ENCODE measurements at regions not wholly inside any gene's neighbourhood (a gene's known extent, or its start where the extent isn't known, plus 50 kb on each side); places are given as distances from the start of the nearest gene placed in this dataset.

DNA sequence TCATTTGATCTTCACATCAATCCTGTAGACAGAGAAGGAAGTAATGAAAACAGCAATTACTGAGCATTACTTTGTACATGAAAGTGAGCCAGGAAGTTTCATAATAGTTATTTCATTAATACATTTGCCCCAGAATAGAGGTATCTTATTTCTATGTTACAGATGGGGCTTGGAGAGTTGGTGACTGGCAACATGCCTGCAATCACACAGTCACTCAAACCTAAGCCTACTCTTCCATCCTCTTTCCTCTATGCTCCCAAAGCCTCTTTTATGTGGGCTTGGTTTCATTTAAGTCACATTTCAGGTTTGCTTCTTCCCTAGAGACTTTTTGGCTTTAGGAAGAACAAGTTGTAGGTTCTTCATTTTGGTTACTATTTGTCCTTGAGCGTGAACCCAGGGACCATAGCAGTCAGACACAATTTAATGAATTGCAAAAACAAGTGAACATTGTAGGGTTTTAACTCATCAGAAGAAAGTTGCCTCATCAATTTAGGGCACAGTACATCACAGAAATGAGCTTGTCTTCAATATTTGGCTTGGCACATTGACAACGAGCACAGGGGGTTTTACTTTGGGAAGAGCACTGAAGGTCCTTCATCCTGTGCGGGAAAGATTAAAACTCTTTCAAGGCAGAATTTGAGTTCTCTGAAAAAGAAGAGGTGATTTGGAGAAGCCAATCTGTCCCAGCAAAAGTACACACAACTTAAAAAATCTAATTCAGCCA lies 381.1 kb downstream of the TMEM38B start:
- ATAC-seq (replicated peaks in 1 of 4) (no peak), DNase-seq (no peak)
- Histone ChIP-seq H3K4me1 (ENCODE audit: control insufficient read depth in 1 of 2, extremely low read depth in 1 of 2, insufficient read depth in 2 of 2, low read length in 2 of 2) (no peaks in the 10 kb centered on the region), H3K27ac (ENCODE audit: low read length) (no peak overlapping the region), H3K36me3 (ENCODE audit: control insufficient read depth in 2 of 2, extremely low read depth in 1 of 2, insufficient read depth in 1 of 2, low read length in 1 of 2) (no peaks in the 10 kb centered on the region), H3K27me3 (replicated peaks in 1 of 2; ENCODE audit: control insufficient read depth in 2 of 2, extremely low read depth in 1 of 2, insufficient read depth in 2 of 2, low read length in 1 of 2) (no peaks in the 10 kb centered on the region), H3K4me3 (ENCODE audit: control insufficient read depth in 1 of 2, extremely low read depth in 1 of 2, low read length in 1 of 2) (no peak overlapping the region), H3K9me3 (no peaks in the 10 kb centered on the region)
- POLR2A ChIA-PET: no interaction called here
- no peaks in the 10 kb centered on the region for H3K36me3 Mint-ChIP-seq
- peaks cover 0 to 7% of the 10 kb centered on the region in 2 donors for H3K27me3 Mint-ChIP-seq
- H3K9me3 Mint-ChIP-seq: peaks cover 0 to 9% (median 4%) of the 10 kb centered on the region in 3 donors
- H3K27ac Mint-ChIP-seq: no peak overlapping the region
- WGBS (ENCODE audit: insufficient coverage): 67% methylated on average over 1 of the region's 3 CpGs
- CTCF ChIA-PET: no interaction called here
- H3K4me1 Mint-ChIP-seq: no peaks in the 10 kb centered on the region
- no peak overlapping the region for H3K4me3 Mint-ChIP-seq

DNA sequence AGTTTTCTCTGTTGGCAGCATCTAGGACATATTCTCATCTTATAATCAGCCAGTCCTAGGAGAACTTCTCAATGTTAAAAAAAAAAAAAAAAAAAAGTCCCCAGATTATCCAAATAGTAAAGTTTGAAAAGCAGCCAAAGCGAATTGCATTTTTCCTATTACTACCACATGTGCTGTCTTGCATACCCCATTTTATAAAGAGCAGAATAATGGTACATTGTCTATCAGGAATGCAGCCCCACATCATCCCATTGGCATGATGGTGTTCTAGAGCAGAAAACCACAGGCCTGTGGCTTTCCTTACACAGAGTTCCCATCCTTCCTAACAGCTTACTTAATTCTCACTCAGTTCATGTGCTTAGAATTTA lies 381.6 kb downstream of the TMEM38B start:
- no CpG with 5 or more reads among the region's 1 CpG for WGBS (ENCODE audit: insufficient coverage)
- no peaks in the 10 kb centered on the region for H3K4me1 Mint-ChIP-seq

DNA sequence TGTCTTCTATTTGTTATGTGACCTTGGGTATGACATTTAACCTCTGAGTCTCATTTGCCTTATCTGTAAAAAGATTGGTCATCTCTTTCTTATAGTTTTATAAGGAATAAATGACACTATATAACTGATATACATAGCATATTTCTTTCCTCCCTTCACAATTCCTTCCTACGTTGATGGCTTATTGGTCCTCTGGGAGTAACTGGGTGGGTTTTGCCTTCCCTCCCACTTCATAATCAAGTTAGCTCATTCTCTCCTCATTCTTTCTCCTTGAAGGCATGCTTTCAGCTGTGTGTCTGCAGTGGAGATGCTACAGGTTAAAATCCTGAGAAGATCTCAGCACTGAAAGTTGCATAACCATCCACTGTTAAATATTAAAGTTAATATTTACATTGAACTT lies 382.4 kb downstream of the TMEM38B start:
- Mint-ChIP-seq H3K27me3 (peaks cover 0 to 7% of the 10 kb centered on the region in 2 donors), H3K9me3 (peaks cover 0 to 9% (median 4%) of the 10 kb centered on the region in 3 donors), H3K4me3 (no peak overlapping the region), H3K36me3 (no peaks in the 10 kb centered on the region), H3K27ac (no peak overlapping the region), H3K4me1 (no peaks in the 10 kb centered on the region)
- no peaks in the 10 kb centered on the region for H3K36me3 ChIP-seq (ENCODE audit: control insufficient read depth in 2 of 2, extremely low read depth in 1 of 2, insufficient read depth in 1 of 2, low read length in 1 of 2)
- no peak for DNase-seq
- H3K4me1 ChIP-seq (ENCODE audit: control insufficient read depth in 1 of 2, extremely low read depth in 1 of 2, insufficient read depth in 2 of 2, low read length in 2 of 2): no peaks in the 10 kb centered on the region
- POLR2A ChIA-PET: interaction anchor here in 1 of 2 donors (0.7 kb wide), 1 partner anchor 645 kb away, joined by 4 read pairs; no protein-coding TSS in a partner anchor
- no peaks in the 10 kb centered on the region for H3K9me3 ChIP-seq
- WGBS (ENCODE audit: insufficient coverage): no CpG with 5 or more reads among the region's 1 CpG
- CTCF ChIA-PET: no interaction called here
- no peak for ATAC-seq (replicated peaks in 1 of 4)
- no peak overlapping the region for H3K4me3 ChIP-seq (ENCODE audit: control insufficient read depth in 1 of 2, extremely low read depth in 1 of 2, low read length in 1 of 2)
- no peaks in the 10 kb centered on the region for H3K27me3 ChIP-seq (replicated peaks in 1 of 2; ENCODE audit: control insufficient read depth in 2 of 2, extremely low read depth in 1 of 2, insufficient read depth in 2 of 2, low read length in 1 of 2)
- H3K27ac ChIP-seq (ENCODE audit: low read length): no peak overlapping the region

More for the DNA sequence above, 381.6 kb downstream of the TMEM38B start:
- H3K27ac Mint-ChIP-seq: no peak overlapping the region
- no peaks in the 10 kb centered on the region for H3K36me3 Mint-ChIP-seq
- no peak overlapping the region for H3K27ac ChIP-seq (ENCODE audit: low read length)
- ChIA-PET CTCF (no interaction called here), POLR2A (no interaction called here)
- DNase-seq (no peak), ATAC-seq (replicated peaks in 1 of 4) (no peak)
- peaks cover 0 to 9% (median 4%) of the 10 kb centered on the region in 3 donors for H3K9me3 Mint-ChIP-seq
- H3K27me3 Mint-ChIP-seq: peaks cover 0 to 7% of the 10 kb centered on the region in 2 donors
- no peaks in the 10 kb centered on the region for H3K36me3 ChIP-seq (ENCODE audit: control insufficient read depth in 2 of 2, extremely low read depth in 1 of 2, insufficient read depth in 1 of 2, low read length in 1 of 2)
- H3K4me3 Mint-ChIP-seq: no peak overlapping the region
- no peaks in the 10 kb centered on the region for H3K27me3 ChIP-seq (replicated peaks in 1 of 2; ENCODE audit: control insufficient read depth in 2 of 2, extremely low read depth in 1 of 2, insufficient read depth in 2 of 2, low read length in 1 of 2)
- no peaks in the 10 kb centered on the region for H3K9me3 ChIP-seq
- H3K4me3 ChIP-seq (ENCODE audit: control insufficient read depth in 1 of 2, extremely low read depth in 1 of 2, low read length in 1 of 2): no peak overlapping the region
- H3K4me1 ChIP-seq (ENCODE audit: control insufficient read depth in 1 of 2, extremely low read depth in 1 of 2, insufficient read depth in 2 of 2, low read length in 2 of 2): no peaks in the 10 kb centered on the region

DNA sequence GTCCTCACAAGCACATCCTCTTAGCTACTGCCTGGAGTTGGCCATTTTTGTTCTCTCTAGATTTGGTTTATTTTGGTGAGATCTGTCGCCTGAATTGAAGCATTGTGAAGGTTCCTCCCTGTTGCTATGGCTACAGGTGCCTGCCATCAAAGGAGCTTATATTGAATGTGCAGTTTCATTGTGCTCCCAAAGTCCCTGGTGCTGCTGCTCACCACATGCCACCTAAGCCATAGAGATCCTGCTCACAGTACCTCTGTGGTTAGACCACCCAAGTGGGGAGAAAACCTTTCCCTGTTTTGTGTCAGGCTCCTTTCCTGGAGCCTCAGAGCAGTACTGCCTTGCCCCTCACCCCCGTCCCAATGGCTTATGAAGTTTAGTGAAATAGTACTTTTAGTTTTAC lies 383.4 kb downstream of the TMEM38B start:
- Histone ChIP-seq H3K4me3 (ENCODE audit: control insufficient read depth in 1 of 2, extremely low read depth in 1 of 2, low read length in 1 of 2) (no peak overlapping the region), H3K9me3 (no peaks in the 10 kb centered on the region), H3K27me3 (replicated peaks in 1 of 2; ENCODE audit: control insufficient read depth in 2 of 2, extremely low read depth in 1 of 2, insufficient read depth in 2 of 2, low read length in 1 of 2) (no peaks in the 10 kb centered on the region), H3K27ac (ENCODE audit: low read length) (no peak overlapping the region), H3K36me3 (ENCODE audit: control insufficient read depth in 2 of 2, extremely low read depth in 1 of 2, insufficient read depth in 1 of 2, low read length in 1 of 2) (no peaks in the 10 kb centered on the region), H3K4me1 (ENCODE audit: control insufficient read depth in 1 of 2, extremely low read depth in 1 of 2, insufficient read depth in 2 of 2, low read length in 2 of 2) (no peaks in the 10 kb centered on the region)
- Mint-ChIP-seq H3K27me3 (peaks cover 0 to 7% of the 10 kb centered on the region in 2 donors), H3K27ac (no peak overlapping the region), H3K36me3 (no peaks in the 10 kb centered on the region), H3K4me3 (no peak overlapping the region), H3K9me3 (peaks cover 3 to 9% (median 4%) of the 10 kb centered on the region in 3 donors), H3K4me1 (no peaks in the 10 kb centered on the region)
- ATAC-seq (replicated peaks in 1 of 4): no peak
- WGBS (ENCODE audit: insufficient coverage): no CpG with 5 or more reads among the region's 2 CpGs
- no peak for DNase-seq
- CTCF ChIA-PET: no interaction called here
- POLR2A ChIA-PET: interaction anchor here in 1 of 2 donors (0.6 kb wide), 1 partner anchor 562 kb away, joined by 10 read pairs; no protein-coding TSS in a partner anchor

DNA sequence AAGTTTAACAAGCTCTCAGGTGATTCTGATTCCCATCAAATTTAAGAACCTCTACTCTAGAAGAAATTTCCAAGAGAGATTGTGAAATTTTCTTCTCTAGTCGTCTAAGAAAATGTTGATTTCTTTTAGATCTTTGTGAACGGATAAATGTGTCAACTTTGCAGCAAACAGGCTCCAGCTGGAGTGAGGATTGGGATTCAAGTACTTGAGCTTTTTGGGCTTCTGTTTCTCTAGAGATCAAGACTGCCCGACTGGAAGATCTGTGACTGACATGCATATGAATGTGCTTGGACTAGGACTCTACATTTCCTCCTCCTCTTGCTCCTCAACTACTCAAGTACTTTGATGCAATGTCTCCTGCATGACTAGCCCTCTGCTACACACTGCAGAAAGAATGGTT lies 388.3 kb downstream of the TMEM38B start:
- CTCF ChIA-PET: interaction anchor here in 1 of 2 donors (0.6 kb wide), 1 partner anchor 750 kb away, joined by 5 read pairs; no protein-coding TSS in a partner anchor
- no peaks in the 10 kb centered on the region for H3K36me3 ChIP-seq (ENCODE audit: control insufficient read depth in 2 of 2, extremely low read depth in 1 of 2, insufficient read depth in 1 of 2, low read length in 1 of 2)
- Mint-ChIP-seq H3K27me3 (no peaks in the 10 kb centered on the region), H3K36me3 (no peaks in the 10 kb centered on the region), H3K4me1 (no peaks in the 10 kb centered on the region), H3K4me3 (no peak overlapping the region), H3K9me3 (peaks cover 0 to 8% (median 5%) of the 10 kb centered on the region in 3 donors), H3K27ac (no peak overlapping the region)
- no peaks in the 10 kb centered on the region for H3K4me1 ChIP-seq (ENCODE audit: control insufficient read depth in 1 of 2, extremely low read depth in 1 of 2, insufficient read depth in 2 of 2, low read length in 2 of 2)
- H3K9me3 ChIP-seq: no peaks in the 10 kb centered on the region
- DNase-seq: no peak
- no peak overlapping the region for H3K4me3 ChIP-seq (ENCODE audit: control insufficient read depth in 1 of 2, extremely low read depth in 1 of 2, low read length in 1 of 2)
- POLR2A ChIA-PET: no interaction called here
- ATAC-seq (replicated peaks in 1 of 4): no peak
- no CpG with 5 or more reads among the region's 3 CpGs for WGBS (ENCODE audit: insufficient coverage)
- no peaks in the 10 kb centered on the region for H3K27me3 ChIP-seq (replicated peaks in 1 of 2; ENCODE audit: control insufficient read depth in 2 of 2, extremely low read depth in 1 of 2, insufficient read depth in 2 of 2, low read length in 1 of 2)
- H3K27ac ChIP-seq (ENCODE audit: low read length): no peak overlapping the region

DNA sequence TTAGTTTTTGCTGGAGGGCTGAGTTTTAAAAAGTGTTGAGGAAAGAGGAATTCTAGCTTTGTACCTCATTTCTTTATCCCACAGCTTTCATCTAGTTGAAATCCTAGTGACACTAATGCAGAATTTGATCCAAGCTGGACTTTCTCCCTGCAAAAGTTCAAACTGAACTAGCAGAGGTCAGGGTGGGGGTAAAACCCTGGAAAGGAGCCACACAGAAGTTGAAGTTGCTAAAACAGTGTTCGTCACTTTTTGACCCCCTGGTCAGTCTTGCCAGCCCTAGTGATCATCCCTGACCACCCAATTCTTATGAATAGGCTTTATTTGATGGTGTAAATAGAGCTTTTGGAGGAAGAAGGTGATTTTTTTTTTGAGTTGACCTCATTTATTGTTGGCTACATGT lies 390.4 kb downstream of the TMEM38B start:
- DNase-seq: no peak
- no peaks in the 10 kb centered on the region for H3K9me3 ChIP-seq
- Mint-ChIP-seq H3K4me3 (no peak overlapping the region), H3K27ac (no peak overlapping the region), H3K27me3 (no peaks in the 10 kb centered on the region), H3K36me3 (no peaks in the 10 kb centered on the region), H3K4me1 (no peaks in the 10 kb centered on the region), H3K9me3 (peaks cover 8 to 16% (median 15%) of the 10 kb centered on the region in 3 donors)
- ATAC-seq (replicated peaks in 1 of 4): no peak
- no peak overlapping the region for H3K4me3 ChIP-seq (ENCODE audit: control insufficient read depth in 1 of 2, extremely low read depth in 1 of 2, low read length in 1 of 2)
- no peaks in the 10 kb centered on the region for H3K36me3 ChIP-seq (ENCODE audit: control insufficient read depth in 2 of 2, extremely low read depth in 1 of 2, insufficient read depth in 1 of 2, low read length in 1 of 2)
- ChIA-PET POLR2A (no interaction called here), CTCF (no interaction called here)
- no peaks in the 10 kb centered on the region for H3K27me3 ChIP-seq (replicated peaks in 1 of 2; ENCODE audit: control insufficient read depth in 2 of 2, extremely low read depth in 1 of 2, insufficient read depth in 2 of 2, low read length in 1 of 2)
- H3K4me1 ChIP-seq (ENCODE audit: control insufficient read depth in 1 of 2, extremely low read depth in 1 of 2, insufficient read depth in 2 of 2, low read length in 2 of 2): no peaks in the 10 kb centered on the region
- WGBS (ENCODE audit: insufficient coverage): no CpG with 5 or more reads among the region's 1 CpG
- H3K27ac ChIP-seq (ENCODE audit: low read length): no peak overlapping the region

Measured in T-cell (primary cell).